ENCODE measurements at regions not wholly inside any gene's neighbourhood (a gene's known extent, or its start where the extent isn't known, plus 50 kb on each side); places are given as distances from the start of the nearest gene placed in this dataset.

DNA sequence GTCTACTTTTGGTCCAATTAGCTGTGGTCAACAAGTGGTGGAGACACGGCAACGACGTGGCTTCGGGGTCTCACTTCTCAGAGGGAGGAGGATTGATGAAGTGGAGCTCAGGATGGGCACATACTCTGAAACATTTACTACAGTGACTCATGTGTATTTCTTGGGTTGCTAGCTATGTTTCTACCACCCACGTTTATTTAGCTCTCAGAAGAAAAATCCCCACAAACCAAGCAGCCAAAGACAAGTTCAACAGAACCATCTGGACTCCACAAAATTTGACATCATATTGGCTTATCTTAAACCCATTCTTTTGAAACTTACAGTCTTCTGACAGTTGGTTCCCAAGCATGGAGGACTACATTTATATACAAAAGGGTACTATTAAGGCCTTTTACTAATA is 158.0 kb downstream of the CBLL2 start:
- H3K4me3 ChIP-seq (ENCODE audit: low read length): no peak overlapping the region
- no peaks in the 10 kb centered on the region for H4K20me1 ChIP-seq (ENCODE audit: insufficient read depth, low read length)
- H3K9ac ChIP-seq (ENCODE audit: low read length): no peak overlapping the region
- no peaks in the 10 kb centered on the region for H3K4me1 ChIP-seq (ENCODE audit: low read length)
- no peaks in the 10 kb centered on the region for H3K27me3 ChIP-seq (replicated peaks; ENCODE audit: insufficient read depth, low read length)
- no peaks in the 10 kb centered on the region for H3K9me3 ChIP-seq (replicated peaks; ENCODE audit: insufficient read depth, low read length)
- no peaks in the 10 kb centered on the region for H3F3A ChIP-seq (ENCODE audit: insufficient read depth, low read length)
- H3K79me2 ChIP-seq (ENCODE audit: low read length): no peaks in the 10 kb centered on the region
- H3K27ac ChIP-seq (ENCODE audit: low read length): no peak overlapping the region
- H2AFZ ChIP-seq (ENCODE audit: low read length): no peak overlapping the region
- no peak overlapping the region for H3K4me2 ChIP-seq (ENCODE audit: low read depth, low read length)
- no peak for TF ChIP-seq CTCF (IDR thresholded peaks at IDR 0.05; ENCODE audit: low read length)
- no peak for TF ChIP-seq EZH2 (optimal IDR thresholded peaks at IDR 0.05; ENCODE audit: low read depth, low read length)
- no peak for TF ChIP-seq EZH2phosphoT487 (IDR thresholded peaks at IDR 0.05; ENCODE audit: low read length)
- DNase-seq: no peak
- H3K36me3 ChIP-seq (replicated peaks; ENCODE audit: insufficient read depth, low read length): no peaks in the 10 kb centered on the region
- H3K9me2 ChIP-seq (replicated peaks; ENCODE audit: insufficient read depth, low read length): no peaks in the 10 kb centered on the region

- no peak overlapping the region for H3K9ac ChIP-seq (ENCODE audit: low read length)
- no peak overlapping the region for H2AFZ ChIP-seq (ENCODE audit: low read length)
- H3K9me3 ChIP-seq (replicated peaks; ENCODE audit: insufficient read depth, low read length): no peaks in the 10 kb centered on the region
Measured at GRCh38 chrX:22433292-22434070, 160.8 kb downstream of the CBLL2 start.

GRCh38 chrX:22445880-22446279 is 173.2 kb downstream of the CBLL2 start:
- H2AFZ ChIP-seq (ENCODE audit: low read length): no peak overlapping the region
- H3K27me3 ChIP-seq (replicated peaks; ENCODE audit: insufficient read depth, low read length): no peaks in the 10 kb centered on the region
- H3K4me2 ChIP-seq (ENCODE audit: low read depth, low read length): no peak overlapping the region
- no peak overlapping the region for H3K9ac ChIP-seq (ENCODE audit: low read length)
- no peaks in the 10 kb centered on the region for H4K20me1 ChIP-seq (ENCODE audit: insufficient read depth, low read length)
- H3K36me3 ChIP-seq (replicated peaks; ENCODE audit: insufficient read depth, low read length): no peaks in the 10 kb centered on the region
- no peaks in the 10 kb centered on the region for H3K4me1 ChIP-seq (ENCODE audit: low read length)
- H3K9me3 ChIP-seq (replicated peaks; ENCODE audit: insufficient read depth, low read length): no peaks in the 10 kb centered on the region
- H3F3A ChIP-seq (ENCODE audit: insufficient read depth, low read length): no peaks in the 10 kb centered on the region
- no peak overlapping the region for H3K4me3 ChIP-seq (ENCODE audit: low read length)
- no peaks in the 10 kb centered on the region for H3K9me2 ChIP-seq (replicated peaks; ENCODE audit: insufficient read depth, low read length)
- H3K27ac ChIP-seq (ENCODE audit: low read length): no peak overlapping the region
- H3K79me2 ChIP-seq (ENCODE audit: low read length): no peaks in the 10 kb centered on the region
- TF ChIP-seq CTCF (IDR thresholded peaks at IDR 0.05; ENCODE audit: low read length) (no peak), EZH2phosphoT487 (IDR thresholded peaks at IDR 0.05; ENCODE audit: low read length) (no peak), EZH2 (optimal IDR thresholded peaks at IDR 0.05; ENCODE audit: low read depth, low read length) (no peak)
- no peak for DNase-seq

More at GRCh38 chrX:22433292-22434070, 160.8 kb downstream of the CBLL2 start:
- TF ChIP-seq EZH2 (optimal IDR thresholded peaks at IDR 0.05; ENCODE audit: low read depth, low read length): no peak
- no peak for TF ChIP-seq EZH2phosphoT487 (IDR thresholded peaks at IDR 0.05; ENCODE audit: low read length)
- TF ChIP-seq CTCF (IDR thresholded peaks at IDR 0.05; ENCODE audit: low read length): no peak
- Histone ChIP-seq H3K79me2 (ENCODE audit: low read length) (no peaks in the 10 kb centered on the region), H3K9me2 (replicated peaks; ENCODE audit: insufficient read depth, low read length) (no peaks in the 10 kb centered on the region), H4K20me1 (ENCODE audit: insufficient read depth, low read length) (no peaks in the 10 kb centered on the region), H3F3A (ENCODE audit: insufficient read depth, low read length) (no peaks in the 10 kb centered on the region), H3K27ac (ENCODE audit: low read length) (no peak overlapping the region), H3K4me2 (ENCODE audit: low read depth, low read length) (no peak overlapping the region), H3K27me3 (replicated peaks; ENCODE audit: insufficient read depth, low read length) (no peaks in the 10 kb centered on the region), H3K4me1 (ENCODE audit: low read length) (no peaks in the 10 kb centered on the region), H3K36me3 (replicated peaks; ENCODE audit: insufficient read depth, low read length) (no peaks in the 10 kb centered on the region), H3K4me3 (ENCODE audit: low read length) (no peak overlapping the region)
- DNase-seq: no peak

Data from MM.1S (cell line).